ENCODE measurements at regions not wholly inside any gene's neighbourhood (a gene's known extent, or its start where the extent isn't known, plus 50 kb on each side); places are given as distances from the start of the nearest gene placed in this dataset.

GRCh38 chr18:66966171-66966570 lies 362.3 kb upstream of the CDH19 start:
- TF ChIP-seq SMAD3 (CRISPR knock-in tag; IDR thresholded peaks at IDR 0.05; ENCODE audit: borderline replicate concordance), result no peak
- no peak for TF ChIP-seq IRF2 (CRISPR knock-in tag; IDR thresholded peaks at IDR 0.05; ENCODE audit: borderline replicate concordance, low read depth)
- no peak for TF ChIP-seq CTCF (IDR thresholded peaks at IDR 0.05)
- TF ChIP-seq ZNF416 (CRISPR knock-in tag; IDR thresholded peaks at IDR 0.05), result no peak
- TF ChIP-seq TCF7 (CRISPR knock-in tag; IDR thresholded peaks at IDR 0.05; ENCODE audit: low read depth), result no peak
- TF ChIP-seq GTF2I (CRISPR knock-in tag; conservative IDR thresholded peaks at IDR 0.05), result no peak
- TF ChIP-seq TEAD1 (CRISPR knock-in tag; IDR thresholded peaks at IDR 0.05), result no peak
